Hematopoietic multipotent progenitor cell (in vitro differentiated cells): ENCODE measurements at regions not wholly inside any gene's neighbourhood (a gene's known extent, or its start where the extent isn't known, plus 50 kb on each side); places are given as distances from the start of the nearest gene placed in this dataset.
A peak's percentile ranks its signal among the peaks of the same experiment; 100 is the strongest.
"Not testable (repeated sequence)": the region's sequence is repeated elsewhere in the genome, so short reads cannot be mapped to it uniquely, and the experiment has no call there.

Experiments
- DNase-seq, 3 donors: peaks; one replicate each; pipeline ENCODE4 v3.0.0-alpha.2; 2011 to 2015; ENCODE audit warnings: low read depth in 2 of 3, low spot score in 2 of 3

DNA sequence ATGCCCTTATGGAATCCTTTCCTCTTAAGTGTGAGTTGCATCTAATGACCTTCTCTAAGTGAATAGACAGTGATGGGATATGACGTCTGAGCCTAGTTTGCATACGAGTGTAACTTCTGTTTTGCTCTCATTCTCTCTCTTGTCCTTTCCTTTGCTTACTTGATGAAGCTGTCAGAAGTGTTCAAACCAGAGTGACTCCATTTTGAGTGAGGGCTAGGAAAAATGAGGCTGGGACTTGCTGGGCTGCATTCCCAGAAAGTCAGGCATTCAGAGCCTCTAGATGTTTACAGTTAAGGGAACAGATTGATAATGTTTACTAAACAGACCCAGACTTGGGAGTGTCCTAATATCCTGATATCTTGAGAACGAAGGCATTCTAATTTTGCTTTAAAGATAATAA lies 311.2 kb upstream of the SOX4 start:
- not testable (repeated sequence) for DNase-seq

DNA sequence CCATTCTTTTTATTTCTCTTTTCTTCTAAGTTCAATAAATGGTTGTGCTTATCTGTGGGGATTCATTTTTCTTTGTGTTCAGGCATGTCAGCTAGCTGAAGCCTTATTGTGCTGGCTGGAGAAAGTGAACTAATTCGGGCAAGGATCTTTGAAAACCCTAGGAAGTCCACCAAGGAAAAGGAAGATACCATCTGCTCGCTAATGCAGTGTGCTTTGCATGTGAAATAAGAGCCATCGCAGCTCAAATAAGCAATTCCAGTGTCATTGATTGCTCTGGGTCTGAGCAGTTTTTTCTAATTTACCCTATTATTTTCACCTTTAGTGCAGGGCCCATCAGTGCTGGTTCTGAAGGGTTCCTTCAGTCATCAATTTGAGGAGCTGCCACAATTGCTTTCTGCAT lies 309.4 kb upstream of the SOX4 start:
- no peak for DNase-seq

DNA sequence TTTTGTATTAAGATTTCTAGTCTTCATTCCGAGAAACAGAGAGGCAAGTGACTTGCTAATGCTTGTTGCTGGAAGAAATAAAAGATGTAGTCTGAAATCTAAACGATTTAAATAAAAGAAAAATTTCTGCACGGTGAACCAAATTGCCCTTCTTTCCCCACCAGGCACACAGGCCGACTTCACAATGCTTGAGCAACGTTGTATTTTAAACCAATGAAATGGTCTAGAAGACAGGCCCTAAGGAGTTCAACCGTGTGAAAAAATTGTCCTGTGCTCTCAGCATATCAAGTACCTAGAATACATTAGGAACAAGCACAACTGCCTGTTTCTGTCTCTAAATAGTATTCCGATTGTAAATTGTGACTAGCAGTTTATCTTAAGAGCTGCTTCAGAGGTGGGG lies 308.8 kb upstream of the SOX4 start:
- no peak for DNase-seq

DNA sequence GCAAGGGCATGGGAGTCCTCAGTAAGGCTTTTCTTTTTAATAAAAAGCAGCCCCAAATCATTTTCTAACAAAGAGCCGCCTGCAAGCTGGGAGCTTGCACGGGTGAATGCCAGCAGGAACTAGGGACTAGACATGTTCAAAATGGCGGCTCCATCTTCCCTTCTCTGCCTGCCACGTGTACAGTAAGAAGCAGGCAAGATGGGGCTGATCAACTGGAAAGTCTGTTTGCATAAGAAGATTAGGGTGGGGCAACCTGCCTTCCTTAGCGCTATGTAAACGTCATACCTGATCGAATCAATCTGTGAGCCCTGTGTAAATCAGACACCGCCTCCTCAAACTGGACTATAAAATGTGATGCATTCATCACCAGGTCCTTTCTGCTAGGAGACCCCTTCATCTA lies 299.4 kb upstream of the SOX4 start:
- no peak for DNase-seq

DNA sequence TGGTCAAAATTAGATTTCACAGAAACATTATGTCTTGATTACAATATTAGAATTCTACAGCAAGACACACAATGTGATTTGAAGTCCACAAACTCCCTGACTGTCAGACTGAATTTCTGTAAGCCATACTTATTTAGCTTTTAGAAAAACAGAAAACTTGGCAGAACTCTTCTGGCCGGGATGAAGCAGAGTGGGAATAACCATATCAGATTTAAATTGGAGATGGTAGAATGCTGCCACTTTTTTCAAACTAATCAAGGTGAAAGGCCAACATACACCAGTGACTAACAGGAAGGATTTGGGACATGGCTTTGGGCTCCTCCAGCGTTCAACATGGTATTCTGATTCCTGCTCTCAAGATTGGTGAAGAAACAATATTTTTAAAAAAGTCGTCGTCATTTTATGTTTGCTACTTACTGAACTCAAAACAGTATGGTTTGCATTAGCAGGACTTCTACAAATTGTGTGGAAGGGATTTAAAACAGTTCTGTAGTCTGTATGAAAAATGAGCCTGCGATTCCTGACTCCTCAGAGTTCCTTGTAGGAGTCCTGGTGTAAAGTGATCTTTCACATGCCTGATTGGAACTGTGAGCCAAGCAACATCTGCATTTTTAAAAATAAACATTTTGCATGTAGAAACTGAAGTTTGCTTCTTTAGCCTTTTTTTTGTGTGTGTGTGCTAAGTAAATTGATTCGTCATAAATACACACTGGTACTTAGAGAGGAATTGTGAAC lies 297.9 kb upstream of the SOX4 start:
- no peak for DNase-seq

DNA sequence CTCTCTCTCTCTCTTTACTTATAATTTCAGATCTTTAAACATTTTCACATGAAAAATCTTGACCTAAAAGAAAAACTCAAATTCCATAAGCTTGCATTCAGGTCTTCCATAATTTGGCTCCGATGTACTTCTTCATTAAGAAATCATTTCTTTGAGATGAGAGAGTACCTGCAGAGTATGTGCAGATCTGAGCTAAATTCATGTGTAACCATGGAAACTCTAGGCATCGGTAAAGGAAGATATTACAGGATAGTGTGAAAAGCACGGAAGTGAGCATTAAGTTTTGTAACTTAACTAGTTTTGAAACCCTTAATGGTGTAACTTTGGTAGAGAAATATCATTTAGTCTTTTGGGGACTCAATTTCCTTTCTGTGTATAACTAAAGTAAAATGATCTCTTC lies 295.9 kb upstream of the SOX4 start:
- DNase-seq: no peak

DNA sequence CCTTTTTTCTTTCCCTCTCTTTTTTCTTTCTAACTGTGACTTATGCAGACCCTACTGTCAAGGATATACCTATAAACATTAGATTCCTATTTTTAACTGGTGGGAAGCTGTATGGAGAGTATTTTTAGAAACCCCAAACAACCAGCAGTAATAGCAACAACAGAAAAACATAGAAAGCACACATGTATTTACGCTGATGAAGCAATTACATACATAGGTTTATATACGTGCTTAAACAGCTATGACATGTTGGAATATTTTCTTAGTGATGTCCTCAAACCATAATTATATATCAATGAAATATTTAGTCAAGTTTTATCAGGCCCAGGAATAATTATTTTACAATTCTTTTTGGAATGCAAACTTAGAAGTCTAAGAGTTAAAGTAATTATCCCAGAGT lies 294.3 kb upstream of the SOX4 start:
- no peak for DNase-seq

DNA sequence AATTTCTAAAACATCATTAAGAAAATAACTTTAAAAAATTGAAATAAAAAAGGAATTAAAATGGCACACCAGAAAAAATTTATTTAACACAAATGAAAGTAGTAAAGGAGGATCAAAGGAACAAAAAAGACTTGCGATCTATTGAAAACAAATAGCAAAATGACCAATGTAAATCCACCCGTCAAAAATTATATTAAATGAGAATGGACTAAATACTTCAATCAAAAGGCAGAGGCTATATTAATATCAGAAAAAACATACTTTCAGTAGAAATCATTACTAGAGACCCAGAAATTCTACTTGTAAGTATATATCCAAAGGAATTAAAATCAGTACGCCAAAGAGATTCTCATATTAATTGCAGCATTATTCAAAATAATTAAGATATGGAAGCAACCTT lies 293.1 kb upstream of the SOX4 start:
- DNase-seq: no peak

DNA sequence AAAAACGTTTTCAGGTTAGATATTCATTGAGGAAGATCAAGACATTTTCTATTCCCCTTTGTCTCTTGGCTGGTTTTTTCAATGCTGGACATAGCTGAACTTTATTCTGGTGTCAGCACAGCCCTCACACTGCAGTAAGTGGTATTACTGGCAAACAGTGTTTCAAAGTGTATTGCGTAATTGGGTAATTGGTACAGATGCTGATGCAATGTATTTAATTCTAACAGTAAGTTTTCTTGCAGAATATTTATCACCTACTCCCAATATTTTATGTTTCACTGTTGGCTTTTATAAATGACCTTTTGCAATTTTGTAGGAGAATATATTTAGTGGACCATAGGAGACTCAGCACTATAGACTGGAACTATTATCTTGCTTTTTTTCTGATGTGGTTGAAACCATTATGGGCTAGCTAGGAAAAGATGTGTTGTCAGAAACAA lies 287.6 kb upstream of the SOX4 start:
- peak in 1 of 3 donors; percentile 2 for DNase-seq

DNA sequence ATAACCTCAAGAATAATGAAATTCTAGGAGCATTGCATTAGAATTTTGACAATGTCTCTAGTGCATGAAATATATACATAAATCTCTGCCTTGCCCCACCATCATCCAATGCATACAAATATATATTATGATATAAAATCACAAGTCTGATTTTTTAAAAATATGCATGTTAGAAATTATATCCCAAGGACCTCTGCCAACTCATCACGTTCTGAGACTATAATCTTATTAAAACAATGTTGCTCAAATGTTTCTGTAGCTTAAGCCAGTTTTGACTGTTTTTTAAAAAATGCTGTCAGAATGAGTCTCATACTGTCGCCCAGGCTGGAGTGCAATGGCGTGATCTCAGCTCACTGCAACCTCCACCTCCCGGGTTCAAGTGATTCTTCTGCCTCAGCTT lies 287.0 kb upstream of the SOX4 start:
- no peak for DNase-seq

DNA sequence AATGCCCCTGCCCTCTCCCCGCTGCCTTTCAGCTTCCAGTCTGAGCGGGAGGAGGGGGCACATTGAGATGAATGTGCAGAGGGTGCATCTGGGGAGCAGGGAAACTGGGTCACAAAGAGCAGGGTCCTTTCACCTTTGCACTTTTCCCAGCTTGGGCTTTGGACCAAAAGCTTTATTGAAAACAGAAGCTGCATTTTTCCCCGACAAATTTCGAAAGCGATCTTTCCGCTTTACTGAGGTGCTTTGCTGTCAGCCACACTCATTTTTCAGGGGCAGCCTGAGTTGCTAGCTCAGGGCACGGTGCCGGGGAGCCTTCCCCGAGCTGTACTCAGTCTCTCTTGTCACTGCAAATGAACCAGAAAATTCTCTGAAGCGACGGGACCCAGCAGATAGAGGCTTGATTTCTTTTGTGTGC lies 283.7 kb upstream of the SOX4 start:
- DNase-seq: no peak

DNA sequence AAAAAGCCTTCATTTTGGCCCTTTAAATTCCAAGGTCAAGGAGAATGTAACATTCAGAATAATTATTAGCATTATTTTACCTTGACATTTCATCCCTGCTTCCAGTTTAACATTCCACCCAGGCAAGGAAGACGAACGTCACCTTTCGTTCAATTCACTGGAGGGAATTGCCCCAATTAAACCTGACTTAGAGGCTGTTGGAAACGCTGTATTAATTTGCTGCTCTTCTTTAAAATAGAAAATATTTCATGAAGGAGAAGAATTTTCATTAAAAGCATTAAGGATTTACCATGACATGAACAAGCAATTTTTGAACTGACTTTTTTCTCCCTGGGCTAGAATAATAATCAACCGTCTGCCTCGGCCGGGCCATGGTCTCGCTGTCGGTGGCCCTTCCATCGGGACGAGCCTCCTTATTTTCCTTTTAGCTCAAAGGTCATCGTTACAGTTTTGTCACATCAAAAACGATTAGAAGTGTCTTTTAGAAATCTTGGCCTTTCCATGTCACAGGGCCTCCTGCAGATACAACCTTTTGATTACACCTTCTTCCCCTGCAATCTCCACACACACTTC lies 282.9 kb upstream of the SOX4 start:
- no peak for DNase-seq

DNA sequence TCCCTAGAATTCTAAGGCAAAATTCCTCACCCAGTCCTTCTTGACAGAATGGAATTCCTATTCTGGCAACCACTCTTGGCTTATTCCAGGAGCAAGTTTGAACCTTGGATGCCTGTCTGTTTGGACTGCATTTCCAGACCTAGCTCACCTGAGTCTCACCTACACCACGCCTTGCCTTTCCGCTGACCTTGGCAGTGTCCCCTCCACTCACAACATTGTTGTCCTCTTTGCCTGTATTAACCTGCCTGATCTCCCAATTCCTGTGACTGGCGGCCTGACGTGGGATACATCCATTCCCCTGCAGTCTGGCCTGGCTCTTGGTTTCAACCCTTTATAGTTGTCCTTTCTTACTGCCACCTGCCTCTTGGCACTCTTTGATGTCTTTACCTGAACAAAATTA lies 281.4 kb upstream of the SOX4 start:
- DNase-seq: no peak

DNA sequence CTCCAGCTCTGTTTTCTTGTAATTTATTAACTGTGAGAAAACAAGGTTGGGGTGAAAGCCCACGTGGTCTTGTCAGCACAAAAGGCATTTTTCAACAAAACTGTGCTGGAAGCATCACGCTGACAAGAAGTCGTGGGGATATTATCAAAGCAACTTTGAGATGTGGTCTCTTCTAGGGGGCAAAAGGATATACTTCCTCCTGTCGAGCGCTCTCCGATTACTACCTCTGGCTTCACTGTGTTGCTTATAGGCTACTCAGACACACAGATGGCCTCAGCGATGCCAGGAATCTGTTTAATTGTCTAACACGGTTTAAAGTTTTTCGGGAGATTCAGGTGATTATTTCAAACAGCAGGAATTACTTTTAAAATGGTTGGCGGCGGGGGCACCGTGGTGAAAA lies 275.9 kb upstream of the SOX4 start:
- no peak for DNase-seq

DNA sequence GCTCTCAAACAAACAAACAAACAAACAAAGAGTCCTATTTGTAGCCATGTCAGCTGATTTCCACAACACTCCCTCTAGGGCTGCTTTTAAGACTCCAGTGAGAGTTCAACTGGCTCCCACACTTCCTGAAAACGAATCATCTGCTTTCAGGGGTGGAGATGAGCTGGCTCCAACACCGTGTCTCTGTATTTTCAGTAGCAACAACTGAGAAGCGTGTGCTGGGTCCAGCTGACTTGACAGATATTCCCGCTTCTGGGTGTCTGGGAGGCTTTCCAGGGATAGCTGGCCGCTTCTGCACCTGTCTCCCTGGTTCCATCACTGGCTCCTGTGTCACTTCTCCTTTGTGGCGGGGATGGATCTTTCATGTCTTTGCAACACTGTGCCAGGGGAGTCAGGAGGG lies 272.5 kb upstream of the SOX4 start:
- DNase-seq: no peak

DNA sequence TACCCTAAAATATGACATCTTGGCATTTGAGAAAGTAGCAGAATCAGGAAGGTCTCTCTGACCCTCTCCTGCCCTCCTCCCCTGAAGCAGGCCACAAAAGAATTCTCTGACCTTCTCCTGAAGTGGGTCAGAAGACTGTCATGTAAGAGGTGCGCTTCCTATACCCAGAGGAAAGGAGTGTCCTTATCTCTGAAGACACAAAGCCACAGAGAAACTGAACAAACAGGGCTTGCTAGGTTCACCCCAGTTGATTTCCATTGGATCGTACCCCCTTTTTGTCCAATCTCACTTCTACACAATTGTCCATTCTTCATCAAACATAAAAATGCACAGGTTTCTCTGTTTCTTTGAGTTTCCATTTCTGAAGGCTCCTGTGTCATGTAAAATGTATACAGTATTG lies 272.0 kb upstream of the SOX4 start:
- DNase-seq: no peak

DNA sequence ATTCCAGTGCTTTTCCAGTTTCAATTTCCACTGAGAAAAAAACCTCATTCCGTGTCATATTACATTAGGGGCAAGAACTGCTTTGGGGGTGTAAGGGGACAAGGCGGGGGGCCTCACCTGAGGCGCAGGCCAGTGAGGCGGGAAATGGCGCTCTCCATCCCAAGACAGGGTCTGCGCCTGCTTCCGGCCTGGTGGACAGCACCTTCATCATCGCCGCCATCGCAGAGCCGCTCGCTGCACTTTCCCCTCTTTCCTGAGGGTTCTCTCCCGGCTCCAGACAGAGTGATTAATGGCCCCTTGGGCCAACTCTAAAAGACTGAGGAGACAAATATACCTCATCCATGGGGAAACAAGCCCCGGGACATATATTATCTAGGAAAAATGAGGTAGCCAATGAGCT lies 270.0 kb upstream of the SOX4 start:
- no peak for DNase-seq

DNA sequence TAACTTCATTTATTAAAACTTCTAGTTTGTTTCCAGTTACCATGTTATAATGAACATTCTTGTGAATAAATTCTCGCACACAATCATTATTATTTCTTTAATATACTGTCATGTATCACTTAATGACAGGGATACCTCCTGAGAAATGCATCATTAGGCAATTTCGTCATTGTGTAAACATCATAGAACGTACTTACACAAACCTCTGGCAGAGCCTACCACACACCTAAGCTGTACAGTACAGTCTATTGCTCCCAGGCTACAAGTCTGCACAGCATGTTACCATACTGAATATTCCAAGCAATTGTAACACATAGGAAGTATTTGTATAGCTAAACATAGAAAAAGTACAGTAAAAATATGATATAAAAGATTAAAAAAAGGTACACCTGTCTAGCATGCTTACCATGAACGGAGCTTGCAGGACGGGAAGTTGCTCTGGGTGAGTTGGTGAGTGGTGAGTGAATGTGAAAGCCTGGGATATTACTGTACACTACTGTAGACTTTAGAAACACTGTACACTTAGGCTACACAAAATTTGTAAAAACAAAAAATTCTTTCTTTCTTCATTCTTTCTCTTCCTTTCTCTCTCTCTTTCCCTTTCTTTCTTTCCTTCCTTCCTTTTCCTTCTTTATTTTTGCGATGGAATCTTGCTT lies 268.2 kb upstream of the SOX4 start:
- no peak for DNase-seq

DNA sequence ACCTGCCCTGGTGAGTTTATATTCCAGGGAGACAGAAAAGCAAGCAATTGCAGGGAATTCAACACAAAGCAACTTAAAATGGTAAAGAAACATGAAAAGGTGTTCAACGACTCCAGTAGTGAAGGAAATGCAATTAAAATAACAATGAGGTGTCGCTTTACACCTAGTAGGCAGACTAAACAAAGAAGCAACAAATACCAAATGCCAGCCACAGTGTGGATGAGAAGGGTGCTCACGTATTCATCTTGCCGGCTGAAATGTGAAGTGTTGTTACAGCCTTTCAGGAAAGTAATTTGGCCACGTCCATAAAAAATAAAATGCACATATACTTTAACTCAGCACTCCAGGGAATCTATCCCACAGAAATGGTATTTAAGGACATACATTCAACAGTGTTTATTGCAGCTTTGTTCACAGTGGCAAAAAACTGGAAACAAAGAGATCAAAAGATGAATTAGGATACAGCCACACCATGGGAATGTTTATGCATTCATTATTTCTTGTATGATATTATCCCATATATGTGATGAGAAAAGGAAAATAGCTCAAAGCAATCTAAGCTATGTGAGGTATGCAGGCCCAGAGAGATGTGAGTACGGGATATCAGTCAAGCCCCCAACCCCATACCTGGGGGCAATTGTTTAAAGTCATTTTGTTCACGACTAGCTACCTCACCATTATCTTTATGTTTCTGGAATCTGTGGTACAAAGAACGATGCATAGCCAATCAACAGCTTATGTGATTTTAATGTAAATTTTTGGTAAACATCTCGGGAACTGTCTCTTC lies 266.0 kb upstream of the SOX4 start:
- DNase-seq: no peak

DNA sequence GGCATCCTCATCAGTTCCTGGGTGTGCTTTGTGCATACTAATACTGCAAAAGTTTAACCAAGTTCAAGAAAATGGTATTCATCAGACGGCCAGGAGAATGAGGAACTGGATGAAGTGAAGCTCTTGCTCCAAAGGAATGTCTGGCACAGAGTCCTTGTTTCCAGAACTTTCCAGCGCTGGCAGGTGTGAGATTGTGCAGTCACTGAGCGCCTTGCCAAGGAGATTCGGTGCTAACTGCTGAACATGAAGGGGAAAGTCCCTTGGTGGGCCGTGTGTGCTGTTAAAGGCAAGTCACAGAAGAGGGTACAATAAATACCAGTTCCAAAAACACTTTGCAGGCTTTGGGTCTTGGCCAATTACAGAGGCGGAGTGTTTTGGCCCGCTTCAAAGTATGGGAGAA lies 262.3 kb upstream of the SOX4 start:
- DNase-seq: no peak

DNA sequence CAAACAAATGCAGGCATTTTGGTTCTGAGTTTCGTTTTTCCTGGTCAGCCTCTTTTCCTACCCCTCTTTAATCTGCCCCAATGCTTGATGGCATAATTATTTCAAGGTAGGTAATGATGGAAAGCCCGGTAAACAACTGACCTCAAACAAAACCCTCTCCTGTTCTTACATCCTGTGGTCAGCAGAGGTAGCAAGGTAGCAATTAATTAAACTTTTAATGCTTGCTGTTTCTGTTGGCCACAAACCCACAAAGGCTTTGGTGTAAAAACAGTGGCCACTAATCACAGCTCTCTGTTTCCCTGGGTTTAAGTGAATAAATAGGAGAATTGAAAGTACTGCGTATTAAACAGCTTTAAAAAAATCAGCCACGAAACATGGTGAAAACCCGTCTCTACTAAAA lies 261.5 kb upstream of the SOX4 start:
- DNase-seq: no peak

DNA sequence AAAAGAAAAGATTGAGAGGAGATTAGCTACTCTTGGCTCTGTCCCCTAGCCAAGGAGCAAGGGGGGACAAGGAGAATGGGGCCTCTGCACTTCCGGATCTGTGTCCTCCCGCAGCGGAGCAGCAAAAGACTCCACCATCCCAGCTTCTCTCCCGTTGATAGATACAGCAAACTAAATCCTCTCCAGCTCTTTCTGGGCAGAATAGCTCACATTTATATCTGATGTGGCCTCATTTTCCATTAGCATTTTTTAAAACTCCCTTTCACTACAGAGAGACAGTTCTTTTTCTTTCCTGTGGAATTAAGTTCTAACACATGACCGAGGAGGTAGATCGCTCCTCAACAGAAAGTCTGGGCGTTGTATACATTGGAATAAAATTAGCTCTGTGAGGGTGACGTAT lies 260.9 kb upstream of the SOX4 start:
- no peak for DNase-seq
